HG02798 (cell line): ENCODE measurements at regions not wholly inside any gene's neighbourhood (a gene's known extent, or its start where the extent isn't known, plus 50 kb on each side); places are given as distances from the start of the nearest gene placed in this dataset.
"Not testable (repeated sequence)": the region's sequence is repeated elsewhere in the genome, so short reads cannot be mapped to it uniquely, and the experiment has no call there.

Experiments
- ATAC-seq: cut with Tn5 transposase; IDR thresholded peaks from one replicate; pipeline ENCODE4 v1.9.1; 2021; ENCODE audit warnings: mild to moderate bottlenecking; ENCODE audit not compliant: unreplicated experiment, poor library complexity

DNA sequence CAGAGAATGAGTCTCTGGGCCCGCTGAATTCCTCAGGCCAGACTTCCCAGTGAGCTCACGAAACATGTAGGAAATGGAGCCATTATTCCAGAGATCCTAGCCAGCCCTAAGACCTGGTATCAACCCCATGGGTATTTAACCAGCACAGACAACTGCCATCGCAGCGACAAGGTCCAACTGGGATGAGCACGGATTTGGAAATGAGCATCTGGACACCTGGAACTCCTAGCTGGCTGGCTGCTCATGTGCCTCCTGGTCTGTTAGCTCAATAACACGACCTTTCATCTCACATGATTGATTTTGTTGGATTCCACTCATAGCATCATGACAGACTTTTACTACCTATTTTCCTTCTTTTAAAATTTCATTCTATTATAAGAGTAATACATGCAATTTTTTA is 51.0 kb downstream of the POU3F3 start:
- ATAC-seq: no peak

DNA sequence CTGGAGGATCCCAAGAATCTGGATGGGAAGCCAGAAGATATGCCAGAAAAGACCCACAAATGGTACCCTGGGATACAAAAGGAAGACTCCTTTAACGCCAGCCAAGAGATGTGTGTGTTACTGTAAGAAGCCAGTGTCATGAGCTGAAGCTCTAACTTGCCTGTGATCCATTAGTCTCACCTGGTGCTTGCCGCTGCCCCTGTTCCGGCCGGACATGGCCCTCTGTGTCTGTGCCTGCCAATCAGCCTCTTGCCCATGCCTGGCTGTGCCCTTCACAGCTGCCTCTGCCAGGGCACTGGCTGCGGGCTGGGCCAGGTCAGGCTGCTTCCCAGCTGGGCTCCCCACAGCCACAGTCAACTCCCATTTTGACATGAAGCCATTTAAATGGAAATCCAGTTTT is 55.4 kb downstream of the POU3F3 start:
- ATAC-seq: no peak

DNA sequence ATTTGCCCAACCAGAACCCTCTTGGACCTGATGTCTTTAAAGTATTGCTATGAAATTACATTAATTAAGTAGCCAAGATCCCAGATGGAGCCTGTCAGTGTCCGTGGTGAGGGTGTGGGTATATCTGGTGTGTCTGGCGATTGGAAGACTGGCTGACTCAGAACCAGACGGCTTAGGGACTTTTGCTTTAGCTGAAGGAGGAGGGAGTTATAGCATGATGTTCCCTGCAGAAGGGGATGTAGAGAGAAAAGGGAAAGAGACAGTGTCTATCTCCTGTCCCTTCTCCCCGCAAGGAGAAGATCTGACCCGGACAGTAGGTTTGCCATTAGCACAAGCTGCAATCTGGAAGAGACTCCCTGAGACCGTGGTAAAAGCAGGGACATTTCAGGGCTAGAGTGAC is 60.6 kb downstream of the POU3F3 start:
- peak; percentile 61 for ATAC-seq

GRCh38 chr2:104915107-104915793 is 61.3 kb downstream of the POU3F3 start:
- ATAC-seq: no peak

DNA sequence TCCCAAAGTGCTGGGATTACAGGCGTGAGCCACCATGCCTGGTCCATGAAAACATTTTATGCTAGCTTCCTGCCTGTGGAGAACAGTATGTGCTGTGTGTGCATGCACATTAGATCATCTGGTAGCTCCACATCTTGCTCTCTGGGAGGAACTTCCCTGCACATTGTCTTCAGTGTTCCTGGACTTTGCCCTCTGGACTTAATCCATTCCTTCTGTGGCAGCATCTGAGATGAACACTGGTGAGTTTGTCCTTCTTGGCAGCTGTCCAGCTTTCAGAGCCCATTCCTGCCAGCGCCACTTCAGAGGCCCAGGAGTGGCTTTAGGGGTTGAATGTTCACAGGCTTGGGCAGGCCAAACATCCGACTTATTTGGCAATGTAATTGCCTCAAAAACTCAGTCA is 65.2 kb downstream of the POU3F3 start:
- no peak for ATAC-seq

GRCh38 chr2:104923665-104924064 is 69.8 kb downstream of the POU3F3 start:
- ATAC-seq: peak; percentile 57

- no peak for ATAC-seq
These were observed 75.7 kb downstream of the POU3F3 start for GRCh38 chr2:104929663-104930062.

- ATAC-seq: no peak
These were observed 76.8 kb downstream of the POU3F3 start for GRCh38 chr2:104930732-104931131.

GRCh38 chr2:104932243-104932642 is 78.3 kb downstream of the POU3F3 start:
- no peak for ATAC-seq

GRCh38 chr2:104933151-104933917 is 79.4 kb downstream of the POU3F3 start:
- ATAC-seq: no peak

- ATAC-seq: no peak
These were observed 82.6 kb downstream of the POU3F3 start for GRCh38 chr2:104936527-104936926.

GRCh38 chr2:104938231-104938941 is 84.5 kb downstream of the POU3F3 start:
- ATAC-seq: peak; percentile 88

- ATAC-seq: no peak
These were observed 85.8 kb downstream of the POU3F3 start for GRCh38 chr2:104939570-104940217.

DNA sequence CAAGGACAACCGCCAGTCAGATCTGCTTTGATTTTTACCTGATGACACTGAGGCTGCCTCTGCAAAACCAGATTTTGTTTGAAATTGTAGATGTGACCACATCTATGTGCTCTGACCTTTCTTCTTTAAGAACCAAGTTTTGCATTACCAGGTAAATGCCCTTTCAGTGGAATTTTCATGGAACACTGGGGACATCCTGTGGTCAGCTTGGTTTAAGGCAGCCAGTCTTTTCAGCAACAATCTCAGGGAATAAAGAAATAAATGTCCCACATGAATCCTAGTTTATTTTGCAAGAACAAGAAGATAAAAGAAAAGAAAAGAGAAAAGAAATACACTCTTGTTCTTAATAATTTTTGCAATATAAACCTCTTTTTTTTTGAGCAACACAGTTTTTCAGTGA is 90.6 kb downstream of the POU3F3 start:
- ATAC-seq: no peak

DNA sequence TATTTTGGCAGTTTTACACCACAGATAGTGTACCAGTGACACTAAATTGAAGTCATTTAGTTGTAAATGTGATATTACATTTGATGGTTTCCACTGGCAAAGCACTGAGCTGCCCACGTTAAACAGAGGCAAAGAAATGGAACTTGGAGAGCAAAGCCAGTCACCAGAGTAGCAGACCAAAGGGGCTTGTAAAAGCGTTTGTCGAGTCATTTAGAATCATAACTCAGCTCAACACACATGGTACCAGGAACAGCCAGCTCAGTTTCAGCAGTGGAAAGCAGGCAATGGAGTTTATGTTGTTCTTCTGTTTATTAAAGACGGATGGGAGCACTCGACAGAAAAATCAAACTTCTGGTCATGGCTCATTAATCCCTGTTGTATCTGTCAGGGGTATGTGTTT is 91.2 kb downstream of the POU3F3 start:
- ATAC-seq: no peak

DNA sequence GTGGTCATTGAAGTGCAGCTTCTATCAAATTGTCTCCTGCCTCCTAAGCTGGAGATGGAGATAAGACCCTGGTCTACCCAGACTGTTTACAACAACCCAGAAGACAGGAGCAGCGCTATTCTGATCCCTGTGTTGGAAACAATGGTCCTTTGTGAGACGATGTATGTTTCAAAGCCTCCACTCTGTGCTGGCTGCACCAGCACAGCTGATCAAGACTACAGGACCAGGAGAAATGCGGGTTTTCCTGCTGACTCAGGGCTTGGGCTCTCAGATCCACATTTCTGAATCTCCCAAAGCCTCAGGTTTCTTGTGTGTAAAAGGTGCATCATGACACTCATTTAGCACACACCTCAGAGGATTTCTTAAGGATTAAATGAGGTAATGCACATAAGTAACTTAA is 92.0 kb downstream of the POU3F3 start:
- no peak for ATAC-seq

- not testable (repeated sequence) for ATAC-seq
These were observed 90.4 kb upstream of the MRPS9 start for GRCh38 chr2:104947456-104947855.

GRCh38 chr2:104952976-104953375 is 84.9 kb upstream of the MRPS9 start:
- ATAC-seq: no peak

- no peak for ATAC-seq
These were observed 72.0 kb upstream of the MRPS9 start for GRCh38 chr2:104965900-104966299.

GRCh38 chr2:104969564-104969963 is 68.3 kb upstream of the MRPS9 start:
- no peak for ATAC-seq

DNA sequence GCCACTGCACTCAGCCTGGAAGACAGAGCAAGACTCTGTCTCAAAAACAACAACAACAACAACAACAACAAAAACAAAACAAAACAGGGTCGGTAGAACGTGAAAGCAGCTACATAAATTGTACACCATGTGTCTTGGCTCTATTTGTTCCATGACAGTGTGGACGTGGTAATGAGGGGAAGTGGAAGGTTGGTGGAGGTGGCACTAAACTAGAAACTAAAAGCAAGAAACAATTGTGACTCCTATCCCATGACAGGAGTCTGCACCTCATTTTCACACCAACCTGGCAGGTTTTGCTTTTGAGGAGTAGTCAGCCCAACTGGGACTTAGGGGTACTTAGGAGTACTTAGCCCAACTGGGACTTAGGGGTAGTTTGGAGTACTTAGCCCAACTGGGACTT is 62.5 kb upstream of the MRPS9 start:
- no peak for ATAC-seq
